ENCODE measurements at regions not wholly inside any gene's neighbourhood (a gene's known extent, or its start where the extent isn't known, plus 50 kb on each side); places are given as distances from the start of the nearest gene placed in this dataset.
"Not testable (repeated sequence)": the region's sequence is repeated elsewhere in the genome, so short reads cannot be mapped to it uniquely, and the experiment has no call there.

GRCh38 chr12:124194264-124194892 lies 100.5 kb upstream of the RFLNA start:
- DNase-seq = no peak

GRCh38 chr12:124194893-124195566 lies 99.9 kb upstream of the RFLNA start:
- no peak for DNase-seq

- DNase-seq = no peak
Measured at GRCh38 chr12:124195567-124195942, 99.3 kb upstream of the RFLNA start.

GRCh38 chr12:124196236-124196635 lies 98.7 kb upstream of the RFLNA start:
- no peak for DNase-seq

GRCh38 chr12:124201248-124201647 lies 93.6 kb upstream of the RFLNA start:
- no peak for DNase-seq

DNA sequence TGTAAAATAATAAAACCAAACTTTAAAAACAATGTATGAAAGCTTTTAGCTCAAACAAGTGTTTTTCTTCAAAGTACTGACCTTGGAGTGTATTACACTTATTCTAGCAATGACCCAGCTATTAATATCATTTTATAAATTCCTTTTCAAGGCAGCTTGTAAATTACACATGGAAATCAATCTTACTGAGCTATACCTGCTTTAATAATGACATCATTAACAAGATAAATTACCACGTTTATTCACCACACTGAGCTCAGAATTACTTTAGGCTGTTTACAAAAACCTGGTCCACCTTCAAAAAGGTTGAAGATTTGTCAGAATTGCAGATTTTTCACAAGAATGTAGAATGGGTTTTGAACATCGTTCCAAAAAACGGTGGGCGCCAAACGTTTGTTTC lies 91.7 kb upstream of the RFLNA start:
- no peak for DNase-seq

GRCh38 chr12:124205405-124205804 lies 89.5 kb upstream of the RFLNA start:
- DNase-seq = no peak

DNA sequence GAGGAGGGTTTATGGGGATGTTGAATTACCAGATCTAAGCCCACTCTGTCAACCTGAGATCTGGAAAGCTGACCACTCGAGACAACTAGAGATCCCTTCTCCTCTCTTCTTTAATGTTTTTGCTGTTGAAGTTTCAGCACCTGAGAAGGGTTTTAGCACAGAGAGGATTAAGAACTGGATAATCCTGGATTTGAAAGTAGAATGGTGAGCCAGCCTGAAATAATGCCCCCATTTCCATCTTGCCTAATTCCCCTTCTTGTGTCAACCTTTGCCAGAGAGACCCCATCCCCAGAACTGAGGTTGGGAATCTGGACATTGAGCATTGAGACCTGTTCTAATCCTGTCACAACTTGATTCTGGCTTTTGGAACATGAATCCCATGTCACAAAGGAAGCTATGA lies 87.8 kb upstream of the RFLNA start:
- no peak for DNase-seq

DNA sequence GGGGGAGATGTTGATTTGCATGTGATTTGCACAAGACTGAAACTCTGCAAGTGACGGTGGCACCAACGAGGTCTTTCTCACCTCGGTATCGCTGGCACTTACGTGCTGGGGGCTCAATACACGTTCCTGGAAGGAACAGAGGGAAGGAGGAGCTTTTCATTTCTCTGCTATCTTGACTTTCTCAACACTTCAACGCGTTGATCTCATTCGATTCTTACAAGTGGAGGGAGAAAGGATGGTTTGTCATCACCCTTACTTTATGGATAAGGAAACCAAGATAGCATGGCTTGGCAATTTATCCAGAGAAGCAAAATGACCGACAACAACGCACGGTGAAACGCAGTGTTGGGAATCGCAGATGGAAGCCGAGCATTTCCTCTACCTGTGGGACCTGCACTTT lies 87.3 kb upstream of the RFLNA start:
- no peak for DNase-seq

DNA sequence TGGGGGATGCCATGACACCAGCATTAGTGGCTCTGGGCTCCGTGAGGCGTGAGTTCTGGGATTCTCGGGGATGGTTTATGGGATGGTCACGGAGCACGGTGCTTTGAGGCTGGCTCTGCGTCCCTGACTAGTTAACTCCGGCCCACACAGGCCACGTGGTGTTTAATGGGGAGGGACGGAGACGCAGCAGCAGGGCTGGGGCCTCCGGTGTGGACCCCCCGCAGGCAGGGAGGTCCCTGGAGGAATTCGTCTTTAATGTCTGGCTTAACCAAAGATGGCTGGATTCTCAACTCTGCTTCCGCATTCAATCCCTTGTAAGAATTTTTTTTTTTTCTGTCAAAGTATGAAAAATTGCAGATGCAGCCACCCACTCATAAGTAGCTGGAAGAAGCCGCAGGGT lies 86.4 kb upstream of the RFLNA start:
- DNase-seq = no peak

DNA sequence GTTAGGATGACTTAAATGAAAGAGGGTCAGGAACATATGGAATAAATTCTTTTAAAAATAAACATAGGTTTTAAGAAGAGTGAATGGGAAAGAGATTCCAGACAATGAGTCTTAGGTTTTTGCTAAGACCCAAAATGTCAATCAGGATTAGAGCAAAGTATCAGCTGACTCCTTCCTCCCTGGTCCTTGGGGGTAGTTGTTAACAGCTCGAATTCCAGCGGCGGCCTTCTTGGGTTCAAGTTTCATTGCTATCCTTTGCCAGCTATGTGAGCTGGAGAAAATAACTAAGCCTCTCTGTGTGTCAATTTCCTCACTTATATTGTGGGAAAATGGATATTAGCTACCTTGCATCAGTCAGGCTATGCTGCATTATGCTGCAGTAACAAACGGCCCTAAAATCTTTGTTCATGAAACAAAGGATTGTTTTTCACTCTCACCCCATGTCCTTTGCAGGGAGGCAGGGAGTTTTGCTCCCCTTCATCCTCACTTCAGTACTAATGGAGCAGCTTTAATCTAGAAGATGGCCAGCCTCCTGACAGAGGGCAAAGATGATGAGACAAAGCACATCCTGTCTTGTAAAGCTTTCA lies 83.8 kb upstream of the RFLNA start:
- no peak for DNase-seq

- DNase-seq = no peak
Measured at GRCh38 chr12:124211753-124212152, 83.1 kb upstream of the RFLNA start.

GRCh38 chr12:124213666-124214347 lies 81.1 kb upstream of the RFLNA start:
- no peak for DNase-seq

GRCh38 chr12:124214574-124214973 lies 80.3 kb upstream of the RFLNA start:
- no peak for DNase-seq

DNA sequence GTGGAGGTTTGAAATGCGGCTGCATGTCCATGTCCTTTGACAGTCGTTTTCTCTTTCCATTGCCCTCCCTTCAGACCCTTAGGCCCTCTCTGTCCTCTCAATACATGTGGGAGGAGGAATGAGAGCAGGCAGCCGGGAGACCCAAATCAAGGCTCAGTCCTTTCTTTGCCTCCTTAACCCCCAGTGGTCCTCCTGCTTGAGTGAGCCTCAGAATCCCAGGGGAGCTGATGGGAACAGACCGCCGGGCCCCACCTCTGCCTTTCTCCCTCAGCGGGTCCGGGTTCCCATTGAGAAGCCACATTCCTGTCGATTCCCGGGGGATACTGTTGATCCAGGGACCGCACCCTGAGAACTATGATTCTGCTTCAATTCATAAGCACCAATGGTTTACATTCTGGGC lies 77.9 kb upstream of the RFLNA start:
- no peak for DNase-seq

DNA sequence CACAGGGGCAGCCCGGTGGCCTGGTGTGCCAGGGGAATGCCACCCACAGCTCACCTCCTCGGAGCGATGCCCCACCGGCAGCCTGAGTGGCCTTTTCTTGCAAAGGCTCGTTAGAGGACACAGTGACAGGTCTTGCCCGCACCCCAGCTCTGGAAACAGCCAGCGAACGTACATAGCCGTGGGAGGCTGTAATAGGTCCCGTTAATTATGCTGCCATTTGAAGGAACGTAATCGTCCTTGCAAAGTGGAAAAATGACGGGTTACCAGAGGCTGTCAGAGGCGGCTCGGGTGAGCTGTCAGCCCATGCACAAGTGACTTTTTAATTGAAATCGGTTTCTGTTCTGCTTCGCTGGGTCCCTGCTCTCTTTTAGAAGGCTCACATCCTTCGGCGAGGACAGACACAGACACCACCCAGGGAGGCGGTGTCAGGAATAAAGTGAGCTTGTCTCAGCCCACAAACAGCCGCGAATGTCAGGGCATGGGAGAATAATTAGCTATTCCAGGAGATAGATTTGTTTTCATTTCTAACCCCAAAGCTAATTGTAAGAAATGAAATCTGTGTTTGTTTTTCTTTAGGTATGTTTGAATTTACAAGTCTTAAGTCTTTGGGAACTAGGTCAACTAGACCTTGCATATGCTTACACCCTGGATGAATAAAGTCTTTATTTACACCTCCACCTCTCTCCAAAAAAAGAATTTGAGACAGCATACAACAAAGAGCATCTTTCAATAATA lies 77.2 kb upstream of the RFLNA start:
- DNase-seq = no peak

DNA sequence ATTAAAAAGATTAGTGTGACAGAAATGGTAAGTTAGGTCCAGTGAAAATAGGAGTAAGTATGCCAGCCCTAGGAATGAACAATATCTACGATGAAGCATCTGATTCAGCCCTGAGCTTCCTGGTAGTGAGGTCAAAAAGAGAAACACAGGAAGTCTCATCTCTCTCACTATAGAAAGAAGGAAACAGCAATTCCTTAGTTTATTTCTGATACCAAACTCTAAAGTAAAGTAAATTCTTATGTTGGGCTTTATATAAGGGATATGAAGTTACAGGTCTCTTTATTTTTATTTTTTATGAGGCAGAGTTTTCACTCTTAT lies 76.7 kb upstream of the RFLNA start:
- no peak for DNase-seq

DNA sequence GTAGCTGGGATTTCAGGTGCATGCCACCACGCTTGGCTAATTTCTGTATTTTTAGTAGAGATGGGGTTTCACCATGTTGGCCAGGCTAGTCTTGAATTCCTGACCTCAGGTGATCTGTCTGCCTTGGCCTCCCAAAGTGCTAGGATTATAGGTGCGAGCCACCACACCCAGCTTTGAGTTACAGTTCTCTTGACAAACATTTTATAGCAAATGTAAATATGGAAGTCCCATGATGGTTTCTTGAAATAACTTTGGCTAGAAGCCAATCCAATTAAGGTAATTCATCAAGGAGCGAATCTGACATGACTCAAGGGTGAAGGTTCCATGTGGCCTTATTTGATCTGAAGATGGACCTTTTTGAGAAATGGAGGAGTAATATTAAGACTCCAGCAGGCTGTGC lies 76.2 kb upstream of the RFLNA start:
- not testable (repeated sequence) for DNase-seq

- DNase-seq = no peak
Measured at GRCh38 chr12:124222368-124223245, 72.3 kb upstream of the RFLNA start.

DNA sequence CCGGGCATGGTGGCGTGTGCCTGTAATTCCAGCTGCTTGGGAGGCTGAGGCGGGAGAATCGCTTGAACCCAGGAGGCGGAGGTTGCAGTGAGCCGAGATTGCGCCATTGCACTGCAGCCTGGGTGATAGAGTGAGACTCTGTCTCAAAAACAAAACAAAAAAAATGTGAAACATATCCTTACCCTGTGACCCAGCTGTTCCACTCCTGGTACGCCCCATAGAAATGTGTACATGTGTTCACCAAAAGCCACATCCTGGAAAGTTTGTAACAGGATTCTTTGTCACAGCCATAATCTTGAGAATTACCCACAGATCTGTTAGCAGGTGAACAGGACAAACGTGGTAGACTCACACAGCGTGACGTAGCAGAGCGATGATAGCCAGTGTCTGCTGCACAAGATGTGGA lies 71.2 kb upstream of the RFLNA start:
- not testable (repeated sequence) for DNase-seq

DNA sequence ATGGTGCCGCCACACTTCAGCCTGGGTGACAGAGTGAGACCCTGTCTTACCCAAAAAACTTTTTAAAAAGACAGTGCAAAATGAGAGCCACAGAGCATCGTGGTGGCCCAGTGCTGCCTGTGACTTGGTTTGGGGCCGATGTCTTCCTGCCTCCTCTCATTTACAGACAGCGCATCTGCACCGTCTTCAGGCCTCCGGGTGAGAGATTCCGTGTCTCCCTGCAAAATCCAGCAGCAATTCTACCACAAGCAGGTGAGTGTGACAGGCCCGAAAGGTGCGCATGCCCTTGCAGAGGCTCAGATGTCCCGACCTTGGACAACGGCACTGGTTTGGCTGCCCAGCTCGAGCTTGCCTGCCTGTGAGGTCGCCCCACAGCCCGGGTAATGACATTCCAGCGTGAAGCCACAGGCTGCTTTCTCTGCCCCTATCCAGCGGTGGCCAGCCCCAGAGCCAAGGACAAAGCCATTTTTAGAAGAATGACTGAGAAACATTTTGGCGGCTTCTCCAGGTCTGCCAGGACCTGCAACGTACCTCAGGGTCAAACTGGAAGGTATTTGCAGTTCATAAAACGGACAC lies 70.3 kb upstream of the RFLNA start:
- DNase-seq = no peak

- DNase-seq = no peak
Measured at GRCh38 chr12:124225730-124226129, 69.2 kb upstream of the RFLNA start.

Data from GDM1 (cell line).